ENCODE measurements at regions not wholly inside any gene's neighbourhood (a gene's known extent, or its start where the extent isn't known, plus 50 kb on each side); places are given as distances from the start of the nearest gene placed in this dataset.
A peak's percentile ranks its signal among the peaks of the same experiment; 100 is the strongest.

DNA sequence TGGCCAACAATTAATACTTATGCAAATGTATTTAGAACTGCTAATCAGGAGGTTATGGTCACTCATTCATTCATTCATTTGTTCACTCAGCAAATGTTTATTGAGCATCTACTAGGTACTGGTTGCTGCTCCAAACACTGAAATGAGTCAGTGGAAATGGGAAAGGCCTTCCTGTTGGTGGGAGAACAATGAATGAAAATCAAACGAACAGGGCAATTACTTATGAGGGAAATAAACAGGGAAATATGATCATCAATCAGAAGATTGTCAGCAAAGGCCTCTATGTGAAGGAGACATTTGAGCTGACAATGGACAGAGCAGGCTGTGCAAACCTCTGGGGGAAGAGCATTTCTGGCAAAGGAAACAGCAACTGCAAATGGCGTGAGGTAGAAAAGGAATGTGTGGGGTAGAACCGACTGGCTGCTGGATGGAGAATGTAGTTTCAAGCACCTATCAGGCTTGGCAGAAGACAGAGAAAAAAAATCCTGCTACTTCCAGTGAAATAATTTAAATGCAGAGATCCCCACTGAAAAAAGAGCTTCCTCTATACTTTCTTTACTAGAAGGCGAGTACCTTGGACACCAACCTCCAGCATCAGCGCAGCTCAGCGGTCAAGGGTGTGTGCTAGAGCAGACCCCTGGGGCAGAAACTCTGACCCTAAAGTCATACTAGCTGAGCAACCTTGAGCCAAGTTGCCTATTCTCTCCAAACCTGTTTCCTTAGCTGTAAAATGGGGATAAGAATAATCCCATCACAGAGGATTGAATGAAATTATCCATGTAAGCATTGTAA, 108.8 kb upstream of the EEPD1 start:
- DNase-seq (ENCODE audit: low spot score): no peak
- no peak for TF ChIP-seq POLR2A (IDR thresholded peaks at IDR 0.05)
- no peak for TF ChIP-seq POLR2AphosphoS5 (IDR thresholded peaks at IDR 0.05)
- TF ChIP-seq, protein P1, sequence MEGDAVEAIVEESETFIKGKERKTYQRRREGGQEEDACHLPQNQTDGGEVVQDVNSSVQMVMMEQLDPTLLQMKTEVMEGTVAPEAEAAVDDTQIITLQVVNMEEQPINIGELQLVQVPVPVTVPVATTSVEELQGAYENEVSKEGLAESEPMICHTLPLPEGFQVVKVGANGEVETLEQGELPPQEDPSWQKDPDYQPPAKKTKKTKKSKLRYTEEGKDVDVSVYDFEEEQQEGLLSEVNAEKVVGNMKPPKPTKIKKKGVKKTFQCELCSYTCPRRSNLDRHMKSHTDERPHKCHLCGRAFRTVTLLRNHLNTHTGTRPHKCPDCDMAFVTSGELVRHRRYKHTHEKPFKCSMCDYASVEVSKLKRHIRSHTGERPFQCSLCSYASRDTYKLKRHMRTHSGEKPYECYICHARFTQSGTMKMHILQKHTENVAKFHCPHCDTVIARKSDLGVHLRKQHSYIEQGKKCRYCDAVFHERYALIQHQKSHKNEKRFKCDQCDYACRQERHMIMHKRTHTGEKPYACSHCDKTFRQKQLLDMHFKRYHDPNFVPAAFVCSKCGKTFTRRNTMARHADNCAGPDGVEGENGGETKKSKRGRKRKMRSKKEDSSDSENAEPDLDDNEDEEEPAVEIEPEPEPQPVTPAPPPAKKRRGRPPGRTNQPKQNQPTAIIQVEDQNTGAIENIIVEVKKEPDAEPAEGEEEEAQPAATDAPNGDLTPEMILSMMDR (IDR thresholded peaks at IDR 0.05): no peak
- Histone ChIP-seq H3K36me3 (no peaks in the 10 kb centered on the region), H3K9me3 (no peaks in the 10 kb centered on the region), H3K27ac (no peak overlapping the region), H3K4me3 (no peak overlapping the region), H3K27me3 (replicated peaks; ENCODE audit: insufficient read depth) (no peaks in the 10 kb centered on the region), H3K4me1 (replicated peaks) (no peaks in the 10 kb centered on the region)
- intact Hi-C loops (cut with DNase I): no loop called here
- 83% methylated on average over 6 of the region's 6 CpGs for WGBS

DNA sequence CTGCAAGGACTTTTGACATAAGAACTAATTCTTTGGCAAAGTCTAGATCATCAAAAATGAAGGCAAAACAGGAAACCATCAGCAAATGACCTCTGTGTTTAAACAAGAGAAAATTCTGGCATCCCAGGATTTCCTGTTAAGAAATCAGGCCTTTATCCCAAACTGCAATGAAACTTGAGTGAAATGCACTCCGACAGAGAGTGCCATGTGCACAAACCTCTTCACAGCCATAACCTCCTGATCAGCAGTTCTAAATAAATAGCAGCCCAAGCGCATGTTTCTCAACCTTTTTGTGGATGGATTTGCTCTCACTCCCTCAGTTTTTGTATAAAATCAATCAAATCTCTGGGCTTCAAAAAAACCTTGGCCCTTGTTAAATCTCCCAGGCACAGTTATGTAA, 107.7 kb upstream of the EEPD1 start:
- DNase-seq (ENCODE audit: low spot score): no peak
- Histone ChIP-seq H3K27me3 (replicated peaks; ENCODE audit: insufficient read depth) (no peaks in the 10 kb centered on the region), H3K9me3 (no peaks in the 10 kb centered on the region), H3K27ac (peak overlapping the region in 1 of 2 donors; percentile 27), H3K36me3 (no peaks in the 10 kb centered on the region), H3K4me3 (no peak overlapping the region), H3K4me1 (replicated peaks) (no peaks in the 10 kb centered on the region)
- TF ChIP-seq POLR2A (IDR thresholded peaks at IDR 0.05) (no peak), POLR2AphosphoS5 (IDR thresholded peaks at IDR 0.05) (peak; percentile 62)
- TF ChIP-seq, protein P1 (IDR thresholded peaks at IDR 0.05): no peak
- 42% methylated on average over 2 of the region's 2 CpGs for WGBS
- intact Hi-C loops (cut with DNase I): loop anchor here (5.0 kb wide), 1 partner anchor 107 kb away; the partner anchor contains the start of gene EEPD1

DNA sequence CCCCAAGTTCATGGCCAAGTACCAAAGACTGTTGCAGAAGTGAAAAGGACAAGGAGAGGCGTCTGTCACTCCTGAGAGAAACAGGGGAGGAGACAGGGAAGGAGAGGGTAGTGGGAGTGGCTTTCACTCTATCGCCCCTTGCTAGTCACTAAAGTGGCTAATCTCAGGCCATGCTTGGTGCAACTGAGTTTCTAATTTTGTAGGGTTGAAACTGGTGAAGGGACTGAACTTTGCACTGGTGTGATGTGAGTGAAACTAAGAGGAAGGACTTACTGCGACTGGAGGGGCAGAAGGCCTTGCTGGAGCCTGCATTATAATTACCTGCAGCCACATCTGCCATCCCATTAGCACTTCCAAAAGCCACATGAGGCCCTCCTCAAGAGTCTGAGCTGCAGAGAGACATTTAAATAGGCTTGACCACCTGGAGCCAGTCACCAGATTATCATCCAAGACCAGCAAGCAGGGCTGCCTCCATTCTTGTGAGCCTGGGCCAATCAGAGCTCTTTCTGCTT, 107.2 kb upstream of the EEPD1 start:
- TF ChIP-seq POLR2A (IDR thresholded peaks at IDR 0.05): no peak
- TF ChIP-seq POLR2AphosphoS5 (IDR thresholded peaks at IDR 0.05): no peak
- TF ChIP-seq, protein P1 (IDR thresholded peaks at IDR 0.05): no peak
- H3K4me3 ChIP-seq: no peak overlapping the region
- peak overlapping the region in 1 of 2 donors; percentile 27 for H3K27ac ChIP-seq
- no peak for DNase-seq (ENCODE audit: low spot score)
- no peaks in the 10 kb centered on the region for H3K36me3 ChIP-seq
- no peaks in the 10 kb centered on the region for H3K27me3 ChIP-seq (replicated peaks; ENCODE audit: insufficient read depth)
- no peaks in the 10 kb centered on the region for H3K9me3 ChIP-seq
- H3K4me1 ChIP-seq (replicated peaks): no peaks in the 10 kb centered on the region
- intact Hi-C loops (cut with DNase I): loop anchor here (5.0 kb wide), 1 partner anchor 106 kb away; the partner anchor contains the start of gene EEPD1
- 89% methylated on average over 3 of the region's 3 CpGs for WGBS

DNA sequence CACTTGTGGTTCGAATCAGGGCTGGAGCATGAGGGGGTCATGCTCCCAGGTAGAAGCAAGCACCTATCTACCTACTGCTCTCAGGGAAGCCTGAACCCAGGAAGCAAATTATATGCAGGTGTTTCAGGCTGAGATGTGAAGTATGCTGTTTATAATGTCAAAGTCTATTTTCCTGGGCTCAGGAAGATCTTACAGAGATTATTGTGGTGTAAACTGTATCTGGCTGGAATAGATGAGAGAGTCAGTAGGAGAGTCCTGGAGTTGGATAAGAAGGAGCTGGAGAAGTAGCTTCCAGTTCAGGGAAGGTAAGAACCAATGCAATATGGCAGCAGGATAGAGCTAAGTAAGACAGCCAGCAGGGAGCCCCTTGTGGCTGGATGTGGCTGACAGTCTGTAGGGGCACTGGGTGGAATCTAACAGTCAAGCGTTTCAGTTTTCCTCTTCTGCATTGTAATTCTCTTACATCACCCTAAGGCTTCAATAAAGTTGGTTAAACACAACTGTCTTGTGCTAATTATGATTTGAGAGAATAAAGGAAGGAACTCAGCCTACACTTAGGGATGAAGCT, 105.9 kb upstream of the EEPD1 start:
- H3K36me3 ChIP-seq: no peaks in the 10 kb centered on the region
- no peak for DNase-seq (ENCODE audit: low spot score)
- H3K4me1 ChIP-seq (replicated peaks): no peaks in the 10 kb centered on the region
- TF ChIP-seq POLR2AphosphoS5 (IDR thresholded peaks at IDR 0.05): no peak
- TF ChIP-seq POLR2A (IDR thresholded peaks at IDR 0.05): no peak
- TF ChIP-seq, protein P1 (IDR thresholded peaks at IDR 0.05): no peak
- WGBS: 83% methylated on average over 2 of the region's 2 CpGs
- H3K9me3 ChIP-seq: no peaks in the 10 kb centered on the region
- H3K4me3 ChIP-seq: no peak overlapping the region
- H3K27ac ChIP-seq: peak overlapping the region in 1 of 2 donors; percentile 59
- no peaks in the 10 kb centered on the region for H3K27me3 ChIP-seq (replicated peaks; ENCODE audit: insufficient read depth)
- intact Hi-C loops (cut with DNase I): loop anchor here (5.0 kb wide), 1 partner anchor 105 kb away; the partner anchor contains the start of gene EEPD1
